Astrocyte (in vitro differentiated cells and primary cell): ENCODE measurements at regions not wholly inside any gene's neighbourhood (a gene's known extent, or its start where the extent isn't known, plus 50 kb on each side); places are given as distances from the start of the nearest gene placed in this dataset.
"Not testable (repeated sequence)": the region's sequence is repeated elsewhere in the genome, so short reads cannot be mapped to it uniquely, and the experiment has no call there.

Experiments used
- CTCF ChIP-seq: IDR thresholded peaks from 2 replicates; pipeline ENCODE4 v1.5.1; 2011; ENCODE audit warnings: low read depth, mild to moderate bottlenecking, inconsistent platforms, low read length, moderate library complexity; ENCODE audit not compliant: insufficient read depth
- EZH2 ChIP-seq: IDR thresholded peaks from 2 replicates; pipeline ENCODE4 v1.6.1; 2012; ENCODE audit warnings: mild to moderate bottlenecking, low read length, inconsistent platforms; ENCODE audit not compliant: insufficient read depth

GRCh38 chr1:104135036-104135435 lies 385.3 kb downstream of the AMY1C start:
- TF ChIP-seq CTCF, EZH2: not testable (repeated sequence)
